ENCODE measurements at regions not wholly inside any gene's neighbourhood (a gene's known extent, or its start where the extent isn't known, plus 50 kb on each side); places are given as distances from the start of the nearest gene placed in this dataset.
A peak's percentile ranks its signal among the peaks of the same experiment; 100 is the strongest.
"Not testable (repeated sequence)": the region's sequence is repeated elsewhere in the genome, so short reads cannot be mapped to it uniquely, and the experiment has no call there.

- Mint-ChIP-seq H3K27me3 (peaks cover 2 to 3% of the 10 kb centered on the region in 2 donors), H3K27ac (no peak overlapping the region), H3K4me3 (no peak overlapping the region), H3K4me1 (no peaks in the 10 kb centered on the region), H3K36me3 (no peaks in the 10 kb centered on the region), H3K9me3 (peaks cover 0 to 11% (median 6%) of the 10 kb centered on the region in 5 donors)
- ChIA-PET CTCF (no interaction called here), POLR2A (no interaction called here)
- H3K27me3 ChIP-seq (ENCODE audit: insufficient read depth, low read length, poor library complexity, severe bottlenecking): no peaks in the 10 kb centered on the region
- no peak overlapping the region for H3K27ac ChIP-seq (ENCODE audit: low read depth, low read length)
- no peak overlapping the region for H3K4me3 ChIP-seq (ENCODE audit: low read length)
- no peak for DNase-seq
- no peaks in the 10 kb centered on the region for H3K9me3 ChIP-seq (ENCODE audit: low read length)
- H3K4me1 ChIP-seq (ENCODE audit: insufficient read depth, low read length): no peaks in the 10 kb centered on the region
- H3K36me3 ChIP-seq (ENCODE audit: insufficient read depth, low read length): no peaks in the 10 kb centered on the region
Measured at GRCh38 chr15:23869396-23869795, 182.3 kb upstream of the NDN start.

GRCh38 chr15:23873613-23874012 lies 186.5 kb upstream of the NDN start:
- H3K36me3 Mint-ChIP-seq; H3K9me3 ChIP-seq (ENCODE audit: low read length); POLR2A ChIA-PET; DNase-seq; H3K4me1 Mint-ChIP-seq; CTCF ChIA-PET; H3K27me3 ChIP-seq (ENCODE audit: insufficient read depth, low read length, poor library complexity, severe bottlenecking); H3K36me3 ChIP-seq (ENCODE audit: insufficient read depth, low read length); H3K27ac ChIP-seq (ENCODE audit: low read depth, low read length); H3K27me3 Mint-ChIP-seq; H3K27ac Mint-ChIP-seq; H3K4me1 ChIP-seq (ENCODE audit: insufficient read depth, low read length); H3K4me3 Mint-ChIP-seq; H3K4me3 ChIP-seq (ENCODE audit: low read length): not testable (repeated sequence)
- H3K9me3 Mint-ChIP-seq: peaks cover 0 to 13% (median 3%) of the 10 kb centered on the region in 5 donors

- no peak for DNase-seq
- Mint-ChIP-seq H3K4me1 (no peaks in the 10 kb centered on the region), H3K27ac (no peak overlapping the region), H3K36me3 (no peaks in the 10 kb centered on the region), H3K9me3 (peaks cover 2 to 10% (median 4%) of the 10 kb centered on the region in 5 donors), H3K4me3 (no peak overlapping the region), H3K27me3 (peaks cover 0 to 3% of the 10 kb centered on the region in 2 donors)
- Histone ChIP-seq H3K4me3 (ENCODE audit: low read length) (no peak overlapping the region), H3K27ac (ENCODE audit: low read depth, low read length) (no peak overlapping the region), H3K4me1 (ENCODE audit: insufficient read depth, low read length) (no peaks in the 10 kb centered on the region), H3K9me3 (ENCODE audit: low read length) (no peaks in the 10 kb centered on the region), H3K27me3 (ENCODE audit: insufficient read depth, low read length, poor library complexity, severe bottlenecking) (no peaks in the 10 kb centered on the region), H3K36me3 (ENCODE audit: insufficient read depth, low read length) (no peaks in the 10 kb centered on the region)
- ChIA-PET POLR2A (no interaction called here), CTCF (no interaction called here)
Measured at GRCh38 chr15:23877502-23878412, 190.7 kb upstream of the NDN start.

GRCh38 chr15:23881291-23881690 lies 194.2 kb upstream of the NDN start:
- Mint-ChIP-seq H3K4me1 (no peaks in the 10 kb centered on the region), H3K36me3 (no peaks in the 10 kb centered on the region), H3K4me3 (no peak overlapping the region), H3K27me3 (peaks cover 0 to 1% of the 10 kb centered on the region in 2 donors), H3K27ac (no peak overlapping the region), H3K9me3 (peaks cover 4 to 9% (median 8%) of the 10 kb centered on the region in 5 donors)
- CTCF ChIA-PET: no interaction called here
- POLR2A ChIA-PET: no interaction called here
- no peak for DNase-seq
- H3K4me3 ChIP-seq (ENCODE audit: low read length): no peak overlapping the region
- no peaks in the 10 kb centered on the region for H3K9me3 ChIP-seq (ENCODE audit: low read length)
- no peaks in the 10 kb centered on the region for H3K36me3 ChIP-seq (ENCODE audit: insufficient read depth, low read length)
- H3K4me1 ChIP-seq (ENCODE audit: insufficient read depth, low read length): no peaks in the 10 kb centered on the region
- H3K27ac ChIP-seq (ENCODE audit: low read depth, low read length): no peak overlapping the region
- H3K27me3 ChIP-seq (ENCODE audit: insufficient read depth, low read length, poor library complexity, severe bottlenecking): no peaks in the 10 kb centered on the region

- Mint-ChIP-seq H3K36me3 (no peaks in the 10 kb centered on the region), H3K27me3 (peaks cover 0 to 1% of the 10 kb centered on the region in 2 donors), H3K4me1 (no peaks in the 10 kb centered on the region), H3K27ac (no peak overlapping the region), H3K4me3 (no peak overlapping the region), H3K9me3 (peaks cover 7 to 15% (median 12%) of the 10 kb centered on the region in 5 donors)
- Histone ChIP-seq H3K27me3 (ENCODE audit: insufficient read depth, low read length, poor library complexity, severe bottlenecking) (no peaks in the 10 kb centered on the region), H3K36me3 (ENCODE audit: insufficient read depth, low read length) (no peaks in the 10 kb centered on the region), H3K9me3 (ENCODE audit: low read length) (no peaks in the 10 kb centered on the region), H3K27ac (ENCODE audit: low read depth, low read length) (no peak overlapping the region), H3K4me1 (ENCODE audit: insufficient read depth, low read length) (no peaks in the 10 kb centered on the region), H3K4me3 (ENCODE audit: low read length) (no peak overlapping the region)
- CTCF ChIA-PET: no interaction called here
- POLR2A ChIA-PET: no interaction called here
- DNase-seq: no peak
Measured at GRCh38 chr15:23890218-23890617, 203.1 kb upstream of the NDN start.

GRCh38 chr15:23897091-23897490 lies 210.0 kb upstream of the NDN start:
- CTCF ChIA-PET: no interaction called here
- H3K27me3 Mint-ChIP-seq: no peaks in the 10 kb centered on the region
- Histone ChIP-seq H3K27me3 (ENCODE audit: insufficient read depth, low read length, poor library complexity, severe bottlenecking) (no peaks in the 10 kb centered on the region), H3K9me3 (ENCODE audit: low read length) (no peaks in the 10 kb centered on the region), H3K27ac (ENCODE audit: low read depth, low read length) (no peak overlapping the region), H3K4me3 (ENCODE audit: low read length) (no peak overlapping the region), H3K36me3 (ENCODE audit: insufficient read depth, low read length) (no peaks in the 10 kb centered on the region), H3K4me1 (ENCODE audit: insufficient read depth, low read length) (no peaks in the 10 kb centered on the region)
- peaks cover 0 to 1% (median 0%) of the 10 kb centered on the region in 3 donors for H3K36me3 Mint-ChIP-seq
- peak overlapping the region in 1 of 8 donors; percentile 50 for H3K27ac Mint-ChIP-seq
- POLR2A ChIA-PET: no interaction called here
- no peak overlapping the region for H3K4me3 Mint-ChIP-seq
- no peaks in the 10 kb centered on the region for H3K4me1 Mint-ChIP-seq
- DNase-seq: no peak
- H3K9me3 Mint-ChIP-seq: peaks cover 13 to 25% (median 15%) of the 10 kb centered on the region in 5 donors

GRCh38 chr15:23897531-23897930 lies 210.4 kb upstream of the NDN start:
- peaks cover 13 to 25% (median 16%) of the 10 kb centered on the region in 5 donors for H3K9me3 Mint-ChIP-seq
- H3K4me1 Mint-ChIP-seq: no peaks in the 10 kb centered on the region
- H3K27ac ChIP-seq (ENCODE audit: low read depth, low read length): no peak overlapping the region
- H3K27ac Mint-ChIP-seq: no peak overlapping the region
- ChIA-PET POLR2A (no interaction called here), CTCF (no interaction called here)
- peaks cover 0 to 1% (median 0%) of the 10 kb centered on the region in 3 donors for H3K36me3 Mint-ChIP-seq
- no peaks in the 10 kb centered on the region for H3K27me3 ChIP-seq (ENCODE audit: insufficient read depth, low read length, poor library complexity, severe bottlenecking)
- H3K36me3 ChIP-seq (ENCODE audit: insufficient read depth, low read length): no peaks in the 10 kb centered on the region
- no peak for DNase-seq
- H3K4me3 ChIP-seq (ENCODE audit: low read length): no peak overlapping the region
- H3K4me3 Mint-ChIP-seq: no peak overlapping the region
- no peaks in the 10 kb centered on the region for H3K27me3 Mint-ChIP-seq
- no peaks in the 10 kb centered on the region for H3K9me3 ChIP-seq (ENCODE audit: low read length)
- H3K4me1 ChIP-seq (ENCODE audit: insufficient read depth, low read length): no peaks in the 10 kb centered on the region

GRCh38 chr15:23910030-23910429 lies 222.9 kb upstream of the NDN start:
- Histone ChIP-seq H3K4me3 (ENCODE audit: low read length) (no peak overlapping the region), H3K9me3 (ENCODE audit: low read length) (no peaks in the 10 kb centered on the region), H3K36me3 (ENCODE audit: insufficient read depth, low read length) (no peaks in the 10 kb centered on the region), H3K4me1 (ENCODE audit: insufficient read depth, low read length) (no peaks in the 10 kb centered on the region), H3K27ac (ENCODE audit: low read depth, low read length) (no peak overlapping the region), H3K27me3 (ENCODE audit: insufficient read depth, low read length, poor library complexity, severe bottlenecking) (no peaks in the 10 kb centered on the region)
- Mint-ChIP-seq H3K9me3 (peaks cover 0 to 16% (median 4%) of the 10 kb centered on the region in 5 donors), H3K27ac (no peak overlapping the region), H3K27me3 (no peaks in the 10 kb centered on the region), H3K4me3 (no peak overlapping the region), H3K36me3 (no peaks in the 10 kb centered on the region), H3K4me1 (no peaks in the 10 kb centered on the region)
- ChIA-PET CTCF (no interaction called here), POLR2A (no interaction called here)
- DNase-seq: no peak

Data from CD8-positive, alpha-beta memory T cell (primary cell).